ENCODE measurements at regions not wholly inside any gene's neighbourhood (a gene's known extent, or its start where the extent isn't known, plus 50 kb on each side); places are given as distances from the start of the nearest gene placed in this dataset.

DNA sequence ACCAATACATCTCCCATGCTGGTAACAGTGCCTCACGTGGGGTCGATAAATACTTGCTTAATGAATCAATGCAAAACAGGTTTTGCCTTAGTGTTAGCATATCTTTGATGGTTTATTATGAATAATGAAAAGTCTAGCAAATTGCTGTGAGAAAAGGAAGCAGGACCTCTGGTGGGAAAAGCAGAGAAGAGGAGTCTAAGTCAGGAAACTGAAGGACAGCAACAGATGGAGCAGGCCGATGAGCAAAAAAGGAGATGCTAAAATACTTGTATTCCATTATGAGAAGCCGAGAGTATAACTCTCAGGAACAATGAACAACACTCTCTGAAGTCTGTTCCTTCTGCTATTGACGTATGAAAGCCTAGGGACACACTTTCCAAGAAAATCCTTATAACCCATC, 555.2 kb upstream of the KLHL29 start:
- TF ChIP-seq EZH2 (IDR thresholded peaks at IDR 0.05; ENCODE audit: borderline replicate concordance, low read depth, low read length, severe bottlenecking): no peak
- TF ChIP-seq, protein P1, sequence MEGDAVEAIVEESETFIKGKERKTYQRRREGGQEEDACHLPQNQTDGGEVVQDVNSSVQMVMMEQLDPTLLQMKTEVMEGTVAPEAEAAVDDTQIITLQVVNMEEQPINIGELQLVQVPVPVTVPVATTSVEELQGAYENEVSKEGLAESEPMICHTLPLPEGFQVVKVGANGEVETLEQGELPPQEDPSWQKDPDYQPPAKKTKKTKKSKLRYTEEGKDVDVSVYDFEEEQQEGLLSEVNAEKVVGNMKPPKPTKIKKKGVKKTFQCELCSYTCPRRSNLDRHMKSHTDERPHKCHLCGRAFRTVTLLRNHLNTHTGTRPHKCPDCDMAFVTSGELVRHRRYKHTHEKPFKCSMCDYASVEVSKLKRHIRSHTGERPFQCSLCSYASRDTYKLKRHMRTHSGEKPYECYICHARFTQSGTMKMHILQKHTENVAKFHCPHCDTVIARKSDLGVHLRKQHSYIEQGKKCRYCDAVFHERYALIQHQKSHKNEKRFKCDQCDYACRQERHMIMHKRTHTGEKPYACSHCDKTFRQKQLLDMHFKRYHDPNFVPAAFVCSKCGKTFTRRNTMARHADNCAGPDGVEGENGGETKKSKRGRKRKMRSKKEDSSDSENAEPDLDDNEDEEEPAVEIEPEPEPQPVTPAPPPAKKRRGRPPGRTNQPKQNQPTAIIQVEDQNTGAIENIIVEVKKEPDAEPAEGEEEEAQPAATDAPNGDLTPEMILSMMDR (IDR thresholded peaks at IDR 0.05; ENCODE audit: borderline replicate concordance, extremely low read depth, low read length, poor library complexity, severe bottlenecking): no peak

Data from DND-41 (cell line).